ENCODE measurements at regions not wholly inside any gene's neighbourhood (a gene's known extent, or its start where the extent isn't known, plus 50 kb on each side); places are given as distances from the start of the nearest gene placed in this dataset.
"Not testable (repeated sequence)": the region's sequence is repeated elsewhere in the genome, so short reads cannot be mapped to it uniquely, and the experiment has no call there.

GRCh38 chr5:99104538-99105132, 175.8 kb upstream of the CHD1 start:
- DNase-seq = peak; percentile 20

GRCh38 chr5:99102073-99102697, 173.4 kb upstream of the CHD1 start:
- no peak for DNase-seq

- DNase-seq = no peak
Observed at GRCh38 chr5:99099691-99100090, 170.9 kb upstream of the CHD1 start.

GRCh38 chr5:99089822-99090549, 161.2 kb upstream of the CHD1 start:
- no peak for DNase-seq

- no peak for DNase-seq
Observed at GRCh38 chr5:99088309-99088708, 159.5 kb upstream of the CHD1 start.

- DNase-seq = no peak
Observed at GRCh38 chr5:99083197-99083596, 154.4 kb upstream of the CHD1 start.

- DNase-seq = no peak
Observed at GRCh38 chr5:99081711-99082110, 152.9 kb upstream of the CHD1 start.

GRCh38 chr5:99076723-99077640, 148.2 kb upstream of the CHD1 start:
- DNase-seq = no peak

- no peak for DNase-seq
Observed at GRCh38 chr5:99072846-99073245, 144.0 kb upstream of the CHD1 start.

GRCh38 chr5:99070822-99071221, 142.0 kb upstream of the CHD1 start:
- DNase-seq = no peak

GRCh38 chr5:99070362-99070761, 141.6 kb upstream of the CHD1 start:
- DNase-seq = no peak

GRCh38 chr5:99068944-99069650, 140.3 kb upstream of the CHD1 start:
- no peak for DNase-seq

- DNase-seq = peak; percentile 17
Observed at GRCh38 chr5:99063737-99064136, 134.9 kb upstream of the CHD1 start.

- DNase-seq = peak; percentile 85
Observed at GRCh38 chr5:99061711-99062110, 132.9 kb upstream of the CHD1 start.

- DNase-seq = no peak
Observed at GRCh38 chr5:99061299-99061698, 132.5 kb upstream of the CHD1 start.

- DNase-seq = peak; percentile 88
Observed at GRCh38 chr5:99060306-99061261, 131.8 kb upstream of the CHD1 start.

GRCh38 chr5:99059685-99060084, 130.9 kb upstream of the CHD1 start:
- DNase-seq = no peak

GRCh38 chr5:99058466-99058865, 129.7 kb upstream of the CHD1 start:
- peak; percentile 5 for DNase-seq

- no peak for DNase-seq
Observed at GRCh38 chr5:99054972-99055371, 126.2 kb upstream of the CHD1 start.

- DNase-seq = no peak
Observed at GRCh38 chr5:99045871-99046270, 117.1 kb upstream of the CHD1 start.

GRCh38 chr5:99043257-99043656, 114.5 kb upstream of the CHD1 start:
- not testable (repeated sequence) for DNase-seq
